GM21367 (cell line): ENCODE measurements at regions not wholly inside any gene's neighbourhood (a gene's known extent, or its start where the extent isn't known, plus 50 kb on each side); places are given as distances from the start of the nearest gene placed in this dataset.

Source experiments
- ATAC-seq: cut with Tn5 transposase; IDR thresholded peaks from one replicate; pipeline ENCODE4 v1.9.1; 2021; ENCODE audit not compliant: unreplicated experiment

DNA sequence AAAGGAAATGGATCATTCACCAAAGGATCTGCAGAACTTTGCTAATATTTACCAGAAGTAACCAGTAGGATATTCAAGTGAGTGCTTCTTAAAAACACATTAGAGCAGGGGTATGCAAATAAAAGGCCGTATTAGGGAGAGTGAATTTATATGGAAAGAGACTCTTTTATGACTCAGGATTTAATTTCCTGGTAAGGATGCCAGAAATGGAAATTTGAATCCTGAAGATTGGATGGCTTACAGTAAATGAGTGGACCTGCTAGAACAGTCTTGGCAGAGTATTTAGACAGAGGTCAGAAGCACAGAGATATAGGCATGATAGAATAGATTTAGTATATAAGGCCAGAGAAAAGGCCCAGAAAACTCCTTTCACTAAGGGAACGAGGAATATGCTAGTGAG is 201.6 kb downstream of the SLITRK5 start:
- no peak for ATAC-seq

DNA sequence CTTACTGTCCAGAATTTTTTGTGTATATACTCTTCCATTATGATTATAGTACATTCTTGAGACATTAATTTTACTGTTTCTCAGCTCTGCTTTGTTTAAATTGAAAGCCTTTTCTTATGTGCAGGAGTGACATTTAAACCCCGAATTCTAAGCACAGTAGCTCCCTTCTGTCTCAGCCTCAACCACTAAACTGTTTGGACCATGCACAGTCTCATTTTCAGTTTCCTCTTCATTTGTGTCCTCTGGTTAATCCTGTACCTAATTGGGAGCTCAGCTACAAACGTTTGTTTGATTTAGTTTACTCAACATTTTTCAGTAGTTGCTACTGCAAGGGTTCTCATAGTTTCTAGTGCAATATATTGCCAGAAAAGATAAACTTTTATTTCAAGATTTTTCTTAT is 206.3 kb downstream of the SLITRK5 start:
- no peak for ATAC-seq

DNA sequence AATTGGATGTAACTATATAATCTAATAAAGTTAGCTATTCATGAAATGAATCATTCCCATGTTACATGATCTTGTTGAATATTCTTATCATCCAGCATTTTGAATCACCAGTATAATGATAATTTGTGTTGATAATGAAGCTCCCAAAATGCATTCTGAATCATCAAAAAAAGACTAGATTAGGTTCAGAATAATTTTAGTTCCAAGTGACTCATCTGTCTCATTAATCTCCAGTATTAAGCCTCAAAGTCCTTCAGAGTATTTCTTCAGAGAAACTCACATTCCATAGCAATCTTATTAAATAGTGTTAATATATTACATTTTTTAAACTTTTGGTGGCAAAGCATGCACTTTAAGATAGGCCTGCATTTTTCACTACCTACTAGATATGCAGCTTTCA is 207.5 kb downstream of the SLITRK5 start:
- ATAC-seq = no peak

DNA sequence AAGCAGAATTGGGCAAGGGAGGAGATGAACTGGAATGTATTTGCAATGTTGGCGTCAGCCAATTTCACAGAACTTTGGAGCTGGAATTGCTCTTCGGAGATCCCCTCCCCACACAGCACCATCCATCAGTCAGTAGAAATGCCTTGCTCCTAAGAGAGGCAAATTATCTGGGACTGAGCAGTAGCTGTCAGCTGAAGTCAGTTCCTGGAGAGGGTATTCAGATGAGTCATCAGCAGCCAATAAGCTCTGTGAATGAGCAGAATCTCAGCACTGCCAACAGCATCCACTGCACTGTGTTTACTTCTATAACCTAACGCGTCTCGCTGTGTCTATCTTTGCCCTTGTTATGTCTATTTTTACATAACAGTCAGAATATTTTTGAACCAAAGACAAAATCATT is 213.7 kb downstream of the SLITRK5 start:
- no peak for ATAC-seq

DNA sequence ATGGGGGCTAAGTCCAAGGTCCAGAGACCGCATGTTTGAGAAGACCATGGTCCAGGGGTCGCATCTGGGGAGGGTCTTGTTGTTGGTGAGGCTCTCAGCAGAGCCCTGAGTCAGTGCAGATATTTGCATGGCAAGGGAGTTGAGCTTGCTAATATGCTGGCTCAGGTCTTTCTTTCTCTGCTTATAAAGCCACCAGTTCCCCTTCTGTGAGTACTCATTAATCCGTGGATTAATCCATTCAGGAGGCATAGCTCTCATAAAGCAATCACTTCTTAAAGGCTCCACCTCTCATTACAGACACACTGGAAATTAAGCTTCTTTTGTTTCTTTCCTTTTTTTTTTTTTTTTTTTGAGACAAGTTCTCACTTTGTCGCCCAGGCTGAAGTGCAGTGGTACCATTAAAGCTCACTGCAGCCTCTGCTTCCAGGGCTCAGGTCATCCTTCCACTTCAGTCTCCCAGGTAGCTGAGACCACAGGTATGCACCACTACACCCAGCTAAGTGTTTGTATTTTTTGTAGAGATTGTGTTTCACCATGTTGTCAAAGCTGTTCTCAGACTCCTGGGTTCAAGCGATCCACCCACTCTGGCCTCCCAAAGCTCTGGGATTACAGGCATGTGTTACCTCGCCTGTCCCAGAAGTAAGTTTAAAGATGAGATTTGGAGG is 216.4 kb downstream of the SLITRK5 start:
- no peak for ATAC-seq

DNA sequence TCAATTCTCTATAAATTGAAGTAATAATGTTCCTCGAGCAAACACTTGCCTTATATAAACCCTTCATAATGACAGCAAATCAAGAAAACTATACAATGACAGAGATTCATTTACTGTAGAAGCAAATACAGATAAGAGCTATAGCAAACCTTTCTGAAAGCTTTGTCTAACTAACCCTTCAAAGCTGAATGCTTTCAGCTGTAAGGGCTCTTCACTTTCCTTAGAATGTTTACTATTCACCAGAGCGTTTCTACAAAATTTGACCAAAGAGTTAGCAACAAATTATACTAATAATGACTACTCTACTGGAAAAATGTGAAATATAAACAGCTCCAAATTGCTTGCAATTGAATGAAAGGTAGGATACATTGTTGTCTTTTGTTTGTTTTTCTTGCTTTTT is 218.1 kb downstream of the SLITRK5 start:
- ATAC-seq = no peak

DNA sequence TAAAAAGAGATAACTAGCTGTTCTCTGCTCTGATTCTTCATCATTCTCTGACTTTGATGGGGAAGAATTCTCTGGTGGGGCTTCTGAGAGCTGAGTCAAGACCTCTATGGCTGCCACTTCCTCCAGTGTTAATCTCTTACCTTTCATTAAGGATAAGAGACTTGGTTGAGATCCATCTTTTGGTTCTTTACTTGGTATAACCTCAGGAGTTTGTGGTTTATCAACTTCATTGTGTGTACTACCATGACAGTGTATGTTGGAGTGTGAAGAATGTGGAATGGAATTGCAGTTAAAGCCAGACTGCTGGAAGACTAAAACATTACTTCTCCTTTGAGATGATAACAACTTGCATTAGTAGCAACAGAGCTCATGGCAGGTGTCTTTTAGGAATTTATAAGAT is 222.0 kb downstream of the SLITRK5 start:
- ATAC-seq = no peak

DNA sequence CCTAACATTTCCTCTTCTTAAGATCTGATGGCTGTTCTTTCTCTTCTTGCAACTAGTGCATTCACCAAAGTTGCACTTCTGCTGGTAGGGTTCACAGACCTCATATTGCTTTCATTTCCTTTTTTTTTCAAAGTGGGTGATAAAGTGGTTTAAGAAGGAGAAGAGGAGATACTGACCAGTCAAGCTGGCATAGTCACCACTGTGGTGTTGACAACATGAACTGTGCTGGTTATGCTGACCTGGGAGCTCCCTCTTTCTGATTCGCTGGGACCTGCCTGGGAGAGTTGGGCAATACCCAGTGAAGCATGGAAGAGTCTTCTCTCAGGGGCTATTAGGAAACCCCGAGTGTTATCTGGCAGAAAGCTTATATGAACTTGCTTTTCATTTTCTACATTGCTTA is 222.9 kb downstream of the SLITRK5 start:
- ATAC-seq = no peak

DNA sequence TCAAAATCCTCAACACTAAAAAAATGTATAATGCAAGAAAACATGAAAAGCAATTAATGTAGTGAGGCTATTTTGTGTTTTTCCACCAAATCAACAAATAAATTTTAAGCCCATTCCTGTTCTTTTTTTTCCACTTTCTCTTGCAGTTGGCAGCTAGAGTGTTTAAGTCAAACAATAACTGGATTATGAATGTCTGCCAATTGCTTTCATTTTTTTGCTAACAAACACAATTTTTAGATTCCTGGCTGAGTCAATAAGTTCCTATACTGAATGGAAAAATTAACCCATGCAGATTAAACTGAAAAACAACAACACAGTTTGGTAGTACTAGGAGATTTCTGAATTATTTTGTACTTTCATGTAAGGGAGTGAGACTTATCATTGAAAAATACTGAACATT is 232.4 kb downstream of the SLITRK5 start:
- no peak for ATAC-seq

DNA sequence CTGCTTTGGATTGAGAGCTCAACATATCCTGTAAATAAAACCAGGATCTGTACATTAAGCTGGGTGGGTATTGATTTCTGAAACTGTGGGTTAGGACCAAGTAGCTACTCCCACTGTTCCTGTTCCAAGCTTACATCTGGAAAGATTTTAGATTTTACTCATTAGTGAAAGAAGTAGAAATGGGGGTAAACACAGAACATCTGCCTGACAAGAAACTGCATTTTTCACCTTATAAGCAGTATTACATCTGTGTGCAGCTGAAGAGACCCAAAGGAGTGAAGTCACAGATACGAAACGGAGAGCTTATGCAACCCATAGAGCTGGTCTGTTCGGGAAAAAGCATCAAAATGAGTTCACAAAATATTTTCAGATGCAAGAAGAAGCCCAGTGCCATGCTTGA is 235.2 kb downstream of the SLITRK5 start:
- no peak for ATAC-seq

DNA sequence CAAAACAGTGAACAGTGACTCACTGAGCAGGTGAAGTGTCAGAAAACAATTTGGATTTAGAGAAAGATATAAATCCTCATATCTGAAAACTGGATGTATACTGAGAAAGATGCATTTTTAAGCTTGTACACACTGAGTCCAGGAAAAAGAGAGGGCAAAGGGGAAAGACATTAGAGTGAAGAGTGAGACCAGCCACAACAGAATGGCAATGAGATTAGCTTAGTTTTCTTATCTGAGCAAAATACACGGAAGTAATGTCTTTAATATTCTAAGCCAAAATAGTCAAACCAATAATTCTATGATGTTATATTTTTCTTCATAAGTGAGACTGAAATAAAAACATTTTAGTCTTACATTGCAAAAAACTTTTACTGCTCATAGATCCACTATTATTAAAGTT is 236.0 kb downstream of the SLITRK5 start:
- no peak for ATAC-seq

DNA sequence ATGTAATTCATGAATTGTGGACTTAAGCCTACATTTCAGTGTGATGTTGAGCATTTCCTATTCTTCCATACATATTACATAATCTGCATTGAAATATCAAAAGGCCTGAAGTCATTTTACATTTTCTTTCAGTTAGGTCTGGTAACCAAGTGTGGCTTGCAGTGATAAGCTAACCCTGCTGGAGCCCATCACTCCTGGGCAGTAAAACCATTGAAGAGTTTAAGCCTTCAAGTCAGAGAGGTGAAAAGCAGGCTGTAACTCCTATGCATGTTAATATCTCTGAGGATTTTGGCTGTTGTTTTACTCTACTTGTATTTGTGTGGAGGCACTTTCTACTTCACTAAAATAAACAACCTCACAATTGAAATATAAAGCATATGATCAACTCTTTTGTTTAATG is 248.8 kb downstream of the SLITRK5 start:
- no peak for ATAC-seq

DNA sequence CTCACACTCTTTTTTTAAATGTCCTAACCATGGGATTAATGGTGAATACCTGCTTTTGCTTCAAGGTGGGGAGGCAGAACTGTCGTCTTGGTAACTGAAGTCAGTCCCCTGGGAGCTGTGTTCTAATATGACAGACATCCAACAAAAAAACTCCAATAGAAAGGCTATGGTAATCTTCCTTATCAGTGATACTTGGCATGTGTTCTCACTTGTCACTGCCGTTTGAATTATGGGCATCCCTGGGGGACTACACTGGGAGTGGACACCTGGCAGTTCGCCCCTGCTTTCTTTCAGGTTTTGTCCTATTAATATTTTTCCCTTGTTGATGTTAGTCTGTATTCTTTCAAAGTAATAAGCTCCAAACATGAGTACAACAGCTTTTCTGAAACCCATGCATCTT is 252.6 kb downstream of the SLITRK5 start:
- ATAC-seq = no peak

DNA sequence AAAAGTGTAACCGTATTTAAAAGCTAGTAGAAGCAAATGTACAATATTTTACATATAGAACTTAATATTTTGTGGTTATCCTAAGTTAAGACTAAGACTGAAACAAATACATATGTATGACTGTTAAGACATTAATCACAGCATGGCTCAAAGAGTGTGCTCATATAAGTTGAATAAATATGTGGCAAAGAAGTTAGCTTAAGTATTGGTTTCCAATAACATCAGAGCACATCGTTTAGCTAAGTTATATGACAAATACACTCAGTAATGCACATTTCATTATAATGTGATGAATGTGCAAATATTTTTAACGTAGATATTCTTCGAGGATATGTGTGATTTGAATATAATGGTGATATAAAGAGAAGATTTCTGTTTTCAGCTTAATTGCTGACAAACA is 253.8 kb downstream of the SLITRK5 start:
- ATAC-seq = no peak

DNA sequence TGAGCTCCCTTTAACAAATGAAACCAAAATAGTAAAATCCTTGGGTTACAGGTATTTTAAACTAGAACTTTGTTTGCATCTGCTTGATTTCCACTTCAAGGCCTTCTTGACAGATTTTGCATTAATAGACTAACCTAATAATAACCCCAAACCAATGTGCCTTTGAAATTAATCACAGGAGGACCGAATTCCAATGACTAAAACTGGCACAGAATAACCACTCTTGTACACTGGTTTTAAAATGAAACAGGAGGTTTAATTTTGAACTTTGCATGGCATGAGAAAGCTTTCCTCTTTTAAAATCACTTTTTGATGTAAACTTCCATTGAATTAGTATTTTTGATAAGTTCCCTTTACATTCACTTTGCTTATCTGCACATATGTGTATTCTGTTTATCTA is 269.6 kb downstream of the SLITRK5 start:
- ATAC-seq = no peak

DNA sequence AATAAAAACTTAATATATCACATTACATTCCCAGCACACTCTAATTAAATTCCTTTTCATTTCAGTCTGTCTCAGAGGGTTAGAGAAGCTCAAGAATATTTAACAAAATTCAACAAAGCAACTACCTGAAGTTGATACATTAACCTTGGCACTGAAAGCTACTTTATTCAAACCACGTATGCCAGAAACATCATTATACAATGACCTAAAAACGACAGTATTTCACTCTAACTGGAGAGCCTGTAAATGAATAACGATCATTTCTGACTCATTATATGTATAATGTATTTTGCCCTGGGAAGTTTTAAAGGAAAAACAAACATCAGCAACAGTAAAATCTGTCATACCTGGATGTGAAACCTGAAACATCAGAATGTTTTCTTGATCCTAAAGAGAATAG is 270.1 kb downstream of the SLITRK5 start:
- no peak for ATAC-seq

DNA sequence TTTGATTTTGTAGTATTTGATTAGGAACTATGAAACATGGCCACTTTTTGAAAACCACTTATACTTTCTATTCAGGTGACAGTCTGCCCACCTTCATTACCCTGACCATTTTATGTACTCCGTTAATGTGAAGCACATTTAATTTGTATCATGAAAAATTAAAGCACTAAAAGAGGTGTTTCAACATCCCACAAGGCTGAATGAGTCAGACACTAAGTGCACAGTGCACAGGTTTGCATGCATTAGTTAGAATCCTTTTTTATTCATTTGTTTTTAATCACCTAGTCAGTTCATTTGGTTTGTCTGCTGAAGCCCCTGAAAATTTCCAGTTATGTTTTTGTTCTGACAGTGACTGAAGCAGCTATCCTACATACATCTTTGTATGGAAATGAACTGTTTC is 271.0 kb downstream of the SLITRK5 start:
- no peak for ATAC-seq

DNA sequence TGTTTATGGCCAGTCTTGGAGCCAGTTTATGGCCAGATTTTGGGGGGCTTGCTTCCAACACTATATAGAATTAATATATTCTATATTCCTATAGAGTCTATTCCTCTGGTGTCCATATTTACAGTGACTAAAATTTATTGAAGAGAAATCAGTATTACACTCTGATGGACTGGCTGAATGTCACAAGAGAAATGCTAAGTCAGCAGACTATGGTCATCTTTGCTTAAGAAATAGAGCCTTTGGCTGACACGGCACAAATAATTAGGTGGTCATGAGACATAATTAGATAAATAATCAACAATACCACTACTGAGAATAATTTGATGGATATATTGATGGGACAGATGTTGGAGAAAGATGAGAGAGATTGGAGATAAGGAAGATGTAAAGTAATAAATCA is 272.9 kb downstream of the SLITRK5 start:
- ATAC-seq = no peak

DNA sequence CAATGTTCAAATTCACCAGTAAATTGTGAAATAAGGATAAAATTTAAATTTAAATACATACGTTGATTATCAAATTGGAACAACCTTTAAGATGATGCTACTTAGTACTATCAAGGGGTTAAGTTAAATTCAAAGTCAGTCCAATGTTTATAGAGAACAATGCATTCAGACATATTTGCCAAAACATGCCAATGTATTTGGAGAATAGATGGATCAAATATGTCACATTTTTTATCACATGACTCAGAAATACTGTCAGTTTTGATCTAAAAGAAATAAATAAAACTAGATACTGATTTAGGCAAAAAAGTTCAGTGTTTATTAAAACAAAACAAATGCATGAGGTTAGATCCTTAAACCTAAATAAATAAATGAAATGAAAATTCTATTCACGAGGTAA is 281.2 kb downstream of the SLITRK5 start:
- ATAC-seq = no peak

DNA sequence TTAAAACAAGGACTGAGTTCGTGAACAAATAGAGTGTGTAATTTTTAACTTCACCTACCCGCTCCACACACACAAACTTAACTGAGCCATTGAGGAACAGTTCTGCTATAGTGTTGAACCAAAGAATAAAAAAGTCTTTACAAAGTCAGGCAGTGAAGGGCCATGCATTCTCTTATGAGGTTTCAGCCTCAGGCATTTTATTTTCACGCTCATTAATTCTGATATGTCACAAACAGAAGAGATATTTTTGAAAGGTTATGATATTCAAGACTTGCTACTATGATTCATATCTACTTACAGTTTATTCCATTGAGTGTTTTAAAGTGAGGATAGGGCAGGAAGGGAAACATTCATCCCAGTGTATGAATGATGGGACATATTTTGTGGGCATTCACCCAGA is 282.2 kb downstream of the SLITRK5 start:
- no peak for ATAC-seq

DNA sequence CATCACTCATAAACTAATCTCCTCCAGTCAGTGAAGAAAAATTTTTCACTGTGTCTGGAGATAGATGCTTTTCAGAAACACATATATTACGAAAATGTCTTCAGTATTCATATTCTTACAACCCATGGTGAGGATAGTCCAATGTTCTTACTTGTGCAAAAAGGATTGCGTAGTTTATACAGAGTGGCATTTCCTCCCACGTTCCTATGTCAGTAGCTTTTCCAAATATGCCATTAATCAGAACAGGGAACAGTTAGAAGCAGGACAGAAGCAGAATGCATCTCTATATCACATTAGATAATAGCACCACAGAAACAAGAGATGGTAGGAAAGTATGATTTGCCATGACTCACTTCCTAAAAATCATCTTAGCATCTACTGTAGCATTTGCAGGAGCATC is 282.9 kb downstream of the SLITRK5 start:
- ATAC-seq = no peak

DNA sequence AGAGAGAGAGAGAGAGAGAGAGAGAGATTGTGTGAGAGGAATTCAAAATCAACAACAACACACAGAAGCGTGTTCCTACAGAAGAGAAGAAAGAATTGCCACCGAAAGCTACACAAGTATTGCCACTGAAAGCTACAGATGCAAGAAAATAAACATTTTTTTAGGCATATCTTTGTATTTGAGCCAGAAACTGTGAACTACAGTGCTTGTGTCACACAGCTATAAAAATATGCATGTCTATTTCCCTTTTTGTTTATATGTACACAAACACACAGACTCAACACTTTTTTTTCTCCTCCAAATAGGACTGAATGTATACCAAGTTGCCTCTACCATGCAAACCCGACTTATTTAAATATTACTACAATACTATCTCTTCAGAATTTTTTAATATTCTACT is 290.4 kb downstream of the SLITRK5 start:
- no peak for ATAC-seq

DNA sequence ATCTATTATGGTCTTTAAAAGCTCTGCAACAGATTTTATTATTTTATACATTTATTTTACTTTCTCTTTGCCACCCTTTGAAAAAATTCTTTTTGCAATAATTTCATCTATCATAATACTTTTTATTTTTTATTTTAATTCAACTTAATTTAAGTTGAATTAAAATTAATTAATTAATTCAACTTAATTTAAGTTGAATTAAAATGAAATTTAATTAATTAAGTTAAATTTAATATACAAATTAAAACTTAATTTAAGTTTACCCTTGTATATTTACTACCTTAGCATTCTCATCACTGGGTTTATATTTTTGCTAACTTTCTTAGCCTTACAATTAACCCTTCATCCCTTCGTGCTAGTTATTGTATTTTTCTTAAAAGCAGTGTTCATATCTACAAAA is 301.4 kb downstream of the SLITRK5 start:
- no peak for ATAC-seq

DNA sequence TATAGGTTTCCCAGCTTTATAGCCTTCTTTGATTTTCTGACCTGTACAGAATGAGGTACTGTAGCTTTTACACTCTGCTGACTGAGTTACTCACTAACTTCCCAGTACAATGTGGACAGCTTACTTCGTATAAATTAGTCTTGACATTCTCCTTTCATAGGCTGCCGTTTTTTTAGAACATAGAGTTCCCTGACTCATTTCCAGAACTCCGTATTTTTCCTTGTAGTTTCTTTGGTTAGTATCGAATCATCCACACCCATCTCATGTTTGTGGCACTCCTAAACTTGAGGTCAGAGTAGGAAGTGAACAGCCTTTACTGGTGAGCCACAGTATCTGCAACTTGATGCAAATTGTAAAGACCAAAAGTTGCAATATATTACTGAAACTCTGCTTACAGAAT is 303.9 kb downstream of the SLITRK5 start:
- no peak for ATAC-seq
